A673 (cell line): ENCODE measurements at regions not wholly inside any gene's neighbourhood (a gene's known extent, or its start where the extent isn't known, plus 50 kb on each side); places are given as distances from the start of the nearest gene placed in this dataset.

Experiments
- CTCF ChIP-seq: fragments of 300-800, 200-600 bp; sonication (generic); conservative IDR thresholded peaks from 2 replicates; pipeline ENCODE4 v1.5.1; 2017; ENCODE audit warnings: low read depth, mild to moderate bottlenecking, antibody characterized with exemption, low read length, moderate library complexity, mixed read lengths
- EZH2 ChIP-seq: fragments of 200-600 bp; sonication (generic); IDR thresholded peaks from 2 replicates; pipeline ENCODE4 v1.6.1; 2017; ENCODE audit warnings: borderline replicate concordance, low read depth, mild to moderate bottlenecking, mixed read lengths, antibody characterized with exemption, low read length; ENCODE audit not compliant: poor library complexity, severe bottlenecking

GRCh38 chr17:56717471-56717870, 116.2 kb downstream of the C17orf67 start:
- TF ChIP-seq CTCF (no peak), EZH2 (no peak)
